Stimulated activated CD4-positive, alpha-beta T cell treated with anti-CD3 and anti-CD28 coated beads, TNF-alpha, amount 100 ng/mL, for 1 hour (primary cell): ENCODE measurements at regions not wholly inside any gene's neighbourhood (a gene's known extent, or its start where the extent isn't known, plus 50 kb on each side); places are given as distances from the start of the nearest gene placed in this dataset.

Source experiments
- DNase-seq, 3 donors: peaks; one replicate each; pipeline ENCODE4 v3.0.0-alpha.2; 2020; ENCODE audit warnings: low read depth in 3 of 3, low spot score in 1 of 3

- no peak for DNase-seq
Measured at GRCh38 chr3:104523136-104523535, 843.6 kb upstream of the ALCAM start.

- no peak for DNase-seq
Measured at GRCh38 chr3:104526901-104527401, 839.8 kb upstream of the ALCAM start.

- DNase-seq = no peak
Measured at GRCh38 chr3:104530934-104531333, 835.8 kb upstream of the ALCAM start.

GRCh38 chr3:104536715-104537114 is 830.0 kb upstream of the ALCAM start:
- no peak for DNase-seq

- DNase-seq = no peak
Measured at GRCh38 chr3:104537323-104537722, 829.4 kb upstream of the ALCAM start.

GRCh38 chr3:104546301-104546700 is 820.4 kb upstream of the ALCAM start:
- no peak for DNase-seq

- no peak for DNase-seq
Measured at GRCh38 chr3:104547031-104547430, 819.7 kb upstream of the ALCAM start.

- no peak for DNase-seq
Measured at GRCh38 chr3:104548401-104548800, 818.3 kb upstream of the ALCAM start.

- DNase-seq = no peak
Measured at GRCh38 chr3:104549099-104549714, 817.5 kb upstream of the ALCAM start.

GRCh38 chr3:104553121-104553520 is 813.6 kb upstream of the ALCAM start:
- no peak for DNase-seq

DNA sequence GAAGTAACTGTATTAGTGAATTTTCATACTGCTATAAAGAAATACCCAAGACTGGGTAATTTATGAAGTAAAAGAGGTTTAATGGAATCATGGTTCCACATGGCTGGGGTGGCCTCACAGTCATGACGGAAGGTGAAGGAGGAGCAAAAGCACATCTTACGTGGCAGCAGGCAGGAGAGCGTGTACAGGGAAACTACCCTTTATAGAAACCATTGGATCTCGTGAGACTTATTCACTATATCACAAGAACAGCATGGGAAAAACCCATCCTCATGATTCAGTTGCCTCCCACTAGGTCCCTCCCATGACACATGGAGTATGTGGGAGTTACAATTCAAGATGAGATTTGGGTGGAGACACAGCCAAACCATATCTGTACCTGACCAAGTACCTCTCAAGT is 812.3 kb upstream of the ALCAM start:
- DNase-seq = no peak

- no peak for DNase-seq
Measured at GRCh38 chr3:104555728-104556127, 811.0 kb upstream of the ALCAM start.

GRCh38 chr3:104556372-104557078 is 810.2 kb upstream of the ALCAM start:
- no peak for DNase-seq

DNA sequence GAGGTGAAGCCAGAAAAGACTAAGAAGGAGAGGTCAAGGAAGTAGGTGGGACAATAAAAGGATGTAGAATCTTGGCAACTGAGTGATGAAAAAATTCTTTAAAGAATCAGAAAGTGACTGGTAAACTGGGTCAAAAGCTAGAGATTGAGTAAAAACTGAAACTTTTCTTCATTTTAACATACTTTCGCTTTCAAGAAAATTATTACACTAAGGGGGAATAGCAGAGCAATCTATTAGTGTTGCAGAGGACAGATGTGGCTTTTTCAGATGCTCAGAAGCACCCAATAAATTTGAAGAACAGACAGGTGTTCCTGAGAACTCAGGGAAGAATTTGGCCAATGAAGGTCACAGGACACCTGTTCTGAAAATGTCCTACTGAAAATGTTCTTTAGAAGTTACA is 805.4 kb upstream of the ALCAM start:
- DNase-seq = no peak

DNA sequence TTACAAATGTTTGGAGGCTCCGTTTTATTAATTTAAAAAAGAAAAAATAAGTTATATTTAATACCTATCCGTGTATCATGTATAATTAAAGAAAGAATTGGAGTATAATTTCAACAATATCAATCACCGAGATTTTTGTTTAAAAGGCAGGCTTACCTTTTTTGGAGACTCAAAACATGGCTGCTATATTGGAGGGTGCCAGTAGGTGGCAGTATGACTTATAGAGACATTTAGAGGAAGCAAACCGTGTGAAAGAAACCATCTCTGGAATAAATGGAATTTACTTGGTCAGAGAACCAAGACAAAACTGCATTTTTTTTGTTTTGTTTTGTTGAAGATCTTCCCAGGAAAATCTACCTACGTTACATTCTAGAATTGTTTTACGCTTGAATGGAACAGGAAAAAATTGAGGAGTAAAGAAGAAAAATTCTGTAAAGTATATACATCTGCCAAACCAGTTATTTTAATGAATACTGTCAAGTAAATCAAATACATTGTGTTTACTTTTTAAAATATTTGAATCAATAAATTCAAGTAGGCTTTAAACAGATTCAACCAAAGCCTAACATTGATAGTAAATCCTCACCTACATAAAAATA is 802.6 kb upstream of the ALCAM start:
- DNase-seq = peak; percentile 5 to 32 (median 13)

DNA sequence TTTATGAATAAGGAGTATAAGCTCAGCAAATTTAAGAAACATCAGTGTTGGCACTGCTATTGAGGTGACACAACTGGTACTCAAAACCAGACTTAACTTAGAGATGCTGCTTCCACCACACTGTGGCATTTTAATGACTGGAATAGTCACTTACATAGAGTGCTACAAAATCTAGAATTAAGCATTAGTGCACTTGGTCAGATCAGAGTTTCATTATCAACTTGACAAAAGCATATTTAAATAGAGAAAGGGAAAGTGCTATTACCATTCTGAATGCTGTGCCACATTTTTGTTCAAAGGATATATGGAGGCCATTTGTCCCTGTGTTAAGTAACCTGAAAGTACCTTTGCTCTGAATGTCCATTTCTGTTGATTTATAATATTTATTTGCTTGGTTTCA is 800.7 kb upstream of the ALCAM start:
- no peak for DNase-seq

GRCh38 chr3:104575634-104576033 is 791.1 kb upstream of the ALCAM start:
- DNase-seq = no peak

DNA sequence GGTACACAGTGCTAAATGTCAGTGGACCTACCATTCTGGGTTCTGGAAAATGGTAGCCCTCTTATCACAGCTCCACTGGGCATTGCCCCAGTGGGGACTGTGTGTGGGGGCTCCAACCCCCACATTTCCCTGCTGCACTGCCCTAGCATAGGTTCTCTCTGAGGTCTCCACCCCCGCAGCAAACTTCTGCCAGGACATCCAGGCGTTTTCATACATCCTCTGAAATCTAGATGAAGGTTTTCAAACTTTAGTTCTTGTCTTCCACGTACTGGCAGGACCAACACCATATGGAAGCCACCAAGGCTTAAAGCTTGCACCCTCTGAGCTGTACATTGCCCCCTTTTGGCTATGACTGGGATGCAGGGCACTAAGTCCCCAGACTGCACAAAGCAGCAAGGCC is 788.2 kb upstream of the ALCAM start:
- no peak for DNase-seq

DNA sequence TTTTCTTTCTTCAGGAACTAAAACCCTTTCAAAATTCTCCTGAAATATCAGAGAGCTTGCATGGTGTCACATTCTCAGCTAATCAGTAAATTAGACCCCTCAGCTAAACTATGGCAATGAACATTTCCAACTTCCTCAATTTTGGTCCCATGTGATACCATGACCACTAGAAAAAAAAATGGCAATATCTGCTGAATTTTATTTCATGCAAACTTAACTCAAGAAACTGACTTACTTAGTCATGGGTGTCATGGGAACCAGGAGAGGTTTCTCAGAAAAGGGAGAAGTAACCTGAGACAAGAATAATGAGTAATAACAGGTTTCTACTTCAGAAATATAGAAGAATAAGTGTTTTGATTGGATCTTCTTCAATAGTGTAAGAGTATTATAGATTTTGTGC is 784.6 kb upstream of the ALCAM start:
- DNase-seq = no peak

DNA sequence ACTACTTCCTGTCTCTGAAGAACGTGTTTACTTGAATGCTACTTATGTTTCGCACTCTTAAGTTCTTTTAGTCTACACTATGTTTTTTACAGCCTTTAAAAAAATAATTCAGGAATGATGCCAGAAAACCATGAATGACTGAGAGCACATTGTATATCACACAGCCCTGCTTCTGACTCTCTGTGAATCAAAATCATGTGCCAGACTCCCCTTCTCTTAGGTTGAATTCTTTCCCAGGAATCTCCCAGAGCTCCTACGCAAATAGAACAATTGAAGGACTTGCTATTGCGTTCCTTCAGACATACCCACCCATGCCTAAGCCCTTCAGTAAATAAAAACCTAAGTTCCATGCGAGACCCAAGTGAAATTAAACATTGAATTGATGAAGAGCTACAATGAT is 782.0 kb upstream of the ALCAM start:
- no peak for DNase-seq

- no peak for DNase-seq
Measured at GRCh38 chr3:104586344-104586743, 780.4 kb upstream of the ALCAM start.

DNA sequence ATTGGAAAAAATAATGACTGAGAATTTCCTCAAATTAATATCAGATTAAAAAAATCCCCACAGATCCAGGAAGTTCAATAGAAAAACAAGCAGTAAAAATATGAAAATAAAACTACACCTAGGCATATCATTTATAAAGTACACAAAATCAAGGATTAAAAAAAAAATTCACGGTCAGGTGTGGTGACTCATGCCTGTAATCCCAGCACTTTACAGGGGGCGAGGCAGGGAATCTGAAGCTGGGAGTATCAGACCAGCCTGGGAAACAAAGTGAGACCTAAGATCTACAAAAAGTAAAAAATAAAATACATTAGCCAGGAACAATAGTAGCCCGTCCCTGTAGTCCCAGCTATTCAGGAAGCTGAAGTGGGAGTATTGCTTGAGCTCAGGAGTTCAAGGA is 778.3 kb upstream of the ALCAM start:
- DNase-seq = no peak

GRCh38 chr3:104591776-104592175 is 774.9 kb upstream of the ALCAM start:
- no peak for DNase-seq
